ENCODE measurements at regions not wholly inside any gene's neighbourhood (a gene's known extent, or its start where the extent isn't known, plus 50 kb on each side); places are given as distances from the start of the nearest gene placed in this dataset.

DNA sequence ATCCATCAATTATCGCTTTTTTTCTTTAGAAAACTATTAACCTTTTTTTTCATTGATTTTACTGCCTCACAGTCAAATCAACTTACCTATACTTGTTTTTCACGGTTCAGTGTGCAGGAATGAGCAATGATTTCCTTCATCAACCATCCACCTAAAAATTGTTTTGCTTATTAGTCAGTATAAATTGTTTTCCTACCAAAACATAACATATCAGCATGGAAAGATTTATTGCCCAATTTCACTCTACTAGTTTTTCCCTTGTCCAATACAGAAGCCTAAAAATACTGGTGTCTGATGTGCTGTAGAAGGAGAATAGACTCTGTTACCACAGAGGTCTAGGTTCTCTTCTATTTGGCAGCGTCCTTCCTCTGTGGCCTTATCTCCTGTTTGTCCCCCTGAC, 558.2 kb upstream of the CITED2 start:
- TF ChIP-seq, protein P1, sequence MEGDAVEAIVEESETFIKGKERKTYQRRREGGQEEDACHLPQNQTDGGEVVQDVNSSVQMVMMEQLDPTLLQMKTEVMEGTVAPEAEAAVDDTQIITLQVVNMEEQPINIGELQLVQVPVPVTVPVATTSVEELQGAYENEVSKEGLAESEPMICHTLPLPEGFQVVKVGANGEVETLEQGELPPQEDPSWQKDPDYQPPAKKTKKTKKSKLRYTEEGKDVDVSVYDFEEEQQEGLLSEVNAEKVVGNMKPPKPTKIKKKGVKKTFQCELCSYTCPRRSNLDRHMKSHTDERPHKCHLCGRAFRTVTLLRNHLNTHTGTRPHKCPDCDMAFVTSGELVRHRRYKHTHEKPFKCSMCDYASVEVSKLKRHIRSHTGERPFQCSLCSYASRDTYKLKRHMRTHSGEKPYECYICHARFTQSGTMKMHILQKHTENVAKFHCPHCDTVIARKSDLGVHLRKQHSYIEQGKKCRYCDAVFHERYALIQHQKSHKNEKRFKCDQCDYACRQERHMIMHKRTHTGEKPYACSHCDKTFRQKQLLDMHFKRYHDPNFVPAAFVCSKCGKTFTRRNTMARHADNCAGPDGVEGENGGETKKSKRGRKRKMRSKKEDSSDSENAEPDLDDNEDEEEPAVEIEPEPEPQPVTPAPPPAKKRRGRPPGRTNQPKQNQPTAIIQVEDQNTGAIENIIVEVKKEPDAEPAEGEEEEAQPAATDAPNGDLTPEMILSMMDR (IDR thresholded peaks at IDR 0.05), result no peak
- TF ChIP-seq EZH2 (IDR thresholded peaks at IDR 0.05) (no peak), EZH2phosphoT487 (IDR thresholded peaks at IDR 0.05) (no peak)
- no peaks in the 10 kb centered on the region for H4K20me1 ChIP-seq (ENCODE audit: low read depth)
- H3K4me1 Mint-ChIP-seq, result peaks cover 8% of the 10 kb centered on the region
- H3K4me3 ChIP-seq, result no peak overlapping the region
- H3K27ac ChIP-seq, result no peak overlapping the region
- H3K4me1 ChIP-seq, result no peaks in the 10 kb centered on the region
- no peaks in the 10 kb centered on the region for H3K27me3 ChIP-seq
- H3K4me2 ChIP-seq, result no peak overlapping the region
- peaks cover 3% of the 10 kb centered on the region for H3K9me3 Mint-ChIP-seq
- no peaks in the 10 kb centered on the region for H3F3A ChIP-seq (ENCODE audit: low read depth)
- no peak for DNase-seq (ENCODE audit: low spot score)
- peak overlapping the region; percentile 17 for H2AFZ ChIP-seq (replicated peaks)
- no peaks in the 10 kb centered on the region for H3K79me2 ChIP-seq (ENCODE audit: low read depth)
- no peaks in the 10 kb centered on the region for H3K9me3 ChIP-seq (ENCODE audit: low read depth)
- H3K27me3 Mint-ChIP-seq (ENCODE audit: insufficient read depth, low read depth), result peaks cover 3% of the 10 kb centered on the region
- no peaks in the 10 kb centered on the region for H3K36me3 ChIP-seq
- no peak overlapping the region for H3K27ac Mint-ChIP-seq
- H3K9ac ChIP-seq, result no peak overlapping the region
- no peak overlapping the region for H3K4me3 Mint-ChIP-seq
- no peaks in the 10 kb centered on the region for H3K36me3 Mint-ChIP-seq

DNA sequence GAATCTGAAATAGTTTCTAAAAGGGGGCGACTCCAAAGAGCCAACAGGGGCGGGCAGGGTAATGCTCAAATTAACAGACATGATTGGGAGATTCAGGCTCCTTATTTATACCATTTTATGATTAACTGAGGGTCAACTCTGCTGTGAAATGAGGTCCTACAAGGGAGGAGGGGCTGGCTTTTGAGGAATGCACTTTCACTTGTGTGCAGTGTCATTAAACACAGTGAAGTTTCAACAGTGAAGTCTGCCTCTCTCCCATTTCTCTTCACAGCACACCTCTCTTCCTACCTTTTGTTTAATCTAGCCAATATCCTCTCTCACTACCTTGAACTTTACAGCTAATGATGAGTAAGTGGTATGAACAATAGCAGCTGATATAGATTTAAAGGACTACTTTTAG, 557.3 kb upstream of the CITED2 start:
- Histone ChIP-seq H3K4me1 (no peaks in the 10 kb centered on the region), H3F3A (ENCODE audit: low read depth) (no peaks in the 10 kb centered on the region), H3K9ac (no peak overlapping the region), H3K36me3 (no peaks in the 10 kb centered on the region), H3K4me2 (no peak overlapping the region), H3K27ac (no peak overlapping the region), H2AFZ (replicated peaks) (no peak overlapping the region), H3K79me2 (ENCODE audit: low read depth) (no peaks in the 10 kb centered on the region), H3K4me3 (no peak overlapping the region), H3K27me3 (no peaks in the 10 kb centered on the region), H4K20me1 (ENCODE audit: low read depth) (no peaks in the 10 kb centered on the region), H3K9me3 (ENCODE audit: low read depth) (no peaks in the 10 kb centered on the region)
- Mint-ChIP-seq H3K27me3 (ENCODE audit: insufficient read depth, low read depth) (peaks cover 2% of the 10 kb centered on the region), H3K4me1 (peaks cover 8% of the 10 kb centered on the region), H3K27ac (no peak overlapping the region), H3K9me3 (peaks cover 3% of the 10 kb centered on the region), H3K4me3 (no peak overlapping the region), H3K36me3 (no peaks in the 10 kb centered on the region)
- TF ChIP-seq, protein P1 (IDR thresholded peaks at IDR 0.05), result no peak
- TF ChIP-seq EZH2 (IDR thresholded peaks at IDR 0.05), result no peak
- TF ChIP-seq EZH2phosphoT487 (IDR thresholded peaks at IDR 0.05), result no peak
- no peak for DNase-seq (ENCODE audit: low spot score)

DNA sequence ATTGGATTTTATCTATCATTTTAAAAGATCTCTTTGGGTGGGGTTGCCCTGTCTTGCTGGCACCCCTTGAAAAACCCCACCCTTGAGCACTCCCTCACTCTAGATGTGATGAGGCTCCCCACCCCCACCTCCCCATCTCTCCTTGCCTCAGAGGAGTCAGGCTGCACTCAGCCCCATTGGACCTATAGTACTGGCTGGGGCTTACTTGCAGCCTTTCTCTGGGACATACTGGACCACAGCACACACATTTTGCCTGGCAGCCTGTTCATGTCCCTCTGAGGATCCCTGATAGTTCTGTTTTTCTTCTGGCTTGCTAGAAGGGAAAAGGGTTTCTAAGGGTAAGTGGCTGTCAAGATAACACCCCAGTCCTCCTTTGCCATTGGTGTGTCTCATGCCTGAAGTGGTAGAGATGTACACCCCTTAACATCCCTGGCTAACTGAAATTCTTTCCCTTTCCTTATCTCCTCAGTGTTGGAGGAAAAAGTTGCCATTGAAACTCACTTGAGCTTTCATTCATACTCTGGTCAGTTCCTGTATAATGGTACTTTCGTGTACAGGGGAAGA, 553.4 kb upstream of the CITED2 start:
- Histone ChIP-seq H3K4me2 (no peak overlapping the region), H3K9ac (no peak overlapping the region), H3K36me3 (no peaks in the 10 kb centered on the region), H3K27me3 (no peaks in the 10 kb centered on the region), H3K9me3 (ENCODE audit: low read depth) (no peaks in the 10 kb centered on the region), H3K4me3 (no peak overlapping the region), H4K20me1 (ENCODE audit: low read depth) (no peaks in the 10 kb centered on the region), H2AFZ (replicated peaks) (peak overlapping the region; percentile 84), H3K27ac (no peak overlapping the region), H3F3A (ENCODE audit: low read depth) (no peaks in the 10 kb centered on the region), H3K4me1 (peaks cover 4% of the 10 kb centered on the region), H3K79me2 (ENCODE audit: low read depth) (no peaks in the 10 kb centered on the region)
- Mint-ChIP-seq H3K36me3 (no peaks in the 10 kb centered on the region), H3K4me3 (no peak overlapping the region), H3K4me1 (peaks cover 15% of the 10 kb centered on the region), H3K27me3 (ENCODE audit: insufficient read depth, low read depth) (peaks cover 2% of the 10 kb centered on the region), H3K9me3 (peaks cover 3% of the 10 kb centered on the region), H3K27ac (no peak overlapping the region)
- TF ChIP-seq EZH2 (IDR thresholded peaks at IDR 0.05) (no peak), EZH2phosphoT487 (IDR thresholded peaks at IDR 0.05) (no peak)
- TF ChIP-seq, protein P1 (IDR thresholded peaks at IDR 0.05), result no peak
- no peak for DNase-seq (ENCODE audit: low spot score)
